OCI-LY7 (cell line): ENCODE measurements at regions not wholly inside any gene's neighbourhood (a gene's known extent, or its start where the extent isn't known, plus 50 kb on each side); places are given as distances from the start of the nearest gene placed in this dataset.

Source experiments
- BruUV-seq: library from RNA; stranded (reverse); fragments of 400-500 nt; replicated peaks from 2 replicates; lab custom pipeline; 2021; lab: Mats Ljungman, UMichigan
- CTCF ChIA-PET: fragments of 300-600 bp; sonication (Branson Sonifier 250); formaldehyde crosslinking; loops from one replicate; lab custom pipeline; 2022; ENCODE audit warnings: antibody characterized with exemption; ENCODE audit not compliant: unreplicated experiment; lab: Charles Lee
- POLR2A ChIA-PET: fragments of 300-600 bp; sonication (Branson Sonifier 250); formaldehyde crosslinking; loops from one replicate; lab custom pipeline; 2022; ENCODE audit warnings: antibody characterized with exemption; lab: Charles Lee
- DNase-seq: peaks from one replicate; pipeline ENCODE4 v3.0.0-alpha.2; 2015; ENCODE audit warnings: low spot score
- H2AFZ ChIP-seq: fragments of 200-600 bp; sonication (generic), shearing (Covaris generic); 2 replicates; pipeline ENCODE4 v1.6.1; 2014; ENCODE audit warnings: mild to moderate bottlenecking, antibody characterized with exemption, low read length, moderate library complexity
- H3K27ac ChIP-seq: fragments of 200-600 bp; sonication (generic); 2 replicates; pipeline ENCODE4 v1.5.1; 2014; ENCODE audit warnings: mixed run types, low read depth, mild to moderate bottlenecking, moderate library complexity, low read length, inconsistent platforms; ENCODE audit not compliant: poor library complexity, severe bottlenecking
- H3K36me3 ChIP-seq: fragments of 200-600 bp; sonication (generic); 2 replicates; pipeline ENCODE4 v1.6.1; 2014; ENCODE audit warnings: mild to moderate bottlenecking, antibody characterized with exemption, low read length, moderate library complexity, mixed read lengths; ENCODE audit not compliant: insufficient read depth
- H3K4me1 ChIP-seq: fragments of 200-600 bp; sonication (generic); 2 replicates; pipeline ENCODE4 v1.5.1; 2014; ENCODE audit warnings: mild to moderate bottlenecking, low read length; ENCODE audit not compliant: insufficient read depth, poor library complexity, severe bottlenecking
- H3K4me2 ChIP-seq: fragments of 200-600 bp; sonication (generic); 2 replicates; pipeline ENCODE4 v1.6.1; 2014; ENCODE audit warnings: mild to moderate bottlenecking, low read length
- H3K4me3 ChIP-seq: fragments of 200-600 bp; sonication (generic); 2 replicates; pipeline ENCODE4 v1.5.1; 2014; ENCODE audit warnings: mild to moderate bottlenecking, low read depth, low read length; ENCODE audit not compliant: poor library complexity, severe bottlenecking
- H3K79me2 ChIP-seq: fragments of 200-600 bp; sonication (generic); 2 replicates; pipeline ENCODE4 v1.6.1; 2016; ENCODE audit warnings: low read depth, mild to moderate bottlenecking, low read length, moderate library complexity, mixed read lengths; ENCODE audit not compliant: insufficient read depth
- H3K9me2 ChIP-seq: fragments of 200-600 bp; sonication (generic); 2 replicates; pipeline ENCODE4 v1.6.1; 2016; ENCODE audit warnings: mild to moderate bottlenecking, low read length, mixed read lengths; ENCODE audit not compliant: insufficient read depth
- H3K9me3 ChIP-seq: fragments of 200-600 bp; sonication (generic); 2 replicates; pipeline ENCODE4 v1.6.1; 2014; ENCODE audit warnings: mild to moderate bottlenecking, mixed run types, low read length, mixed read lengths
- H4K20me1 ChIP-seq: fragments of 200-600 bp; sonication (generic); 2 replicates; pipeline ENCODE4 v1.6.1; 2014; ENCODE audit warnings: mild to moderate bottlenecking, antibody characterized with exemption, low read length, moderate library complexity, mixed read lengths; ENCODE audit not compliant: insufficient read depth
- EZH2phosphoT487 ChIP-seq: fragments of 200-600 bp; sonication (generic); IDR thresholded peaks from 2 replicates; pipeline ENCODE4 v1.6.1; 2018; ENCODE audit warnings: low read depth, borderline replicate concordance, mild to moderate bottlenecking, mixed run types, antibody characterized with exemption, low read length, moderate library complexity, mixed read lengths
- intact Hi-C: fragments of 100-400 bp; cut with micrococcal nuclease; formaldehyde crosslinking; loops from one replicate; pipeline ENCODE4 v1.10.0; 2022; ENCODE audit not compliant: unreplicated experiment
- TF ChIP-seq, protein P1 (sequence below): fragments of 200-600 bp; sonication (generic); conservative IDR thresholded peaks from 2 replicates; pipeline ENCODE4 v1.5.1; 2014; ENCODE audit warnings: mild to moderate bottlenecking, antibody characterized with exemption, low read length, moderate library complexity, mixed read lengths

DNA sequence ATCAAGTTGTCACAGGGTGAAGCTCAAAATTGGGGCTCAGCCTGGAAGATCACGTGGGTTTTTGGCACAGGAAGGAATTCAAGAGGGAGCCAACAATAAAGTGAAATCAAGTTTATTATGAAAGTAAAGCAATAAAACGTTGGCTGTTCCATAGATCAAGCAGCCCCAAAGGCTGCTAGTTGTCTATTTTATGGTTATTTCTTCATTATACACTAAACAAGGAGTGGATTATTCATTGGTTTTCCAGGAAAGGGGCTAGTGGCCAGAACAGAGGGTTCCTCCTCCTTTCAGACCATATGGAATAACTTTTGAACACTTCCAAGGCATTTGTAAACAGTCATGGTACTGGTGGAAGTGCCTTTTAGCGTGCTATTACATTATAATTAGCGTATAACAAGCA is 723.5 kb upstream of the ADAMTS5 start:
- intact Hi-C loops = no loop called here
- POLR2A ChIA-PET = no interaction called here
- no peak overlapping the region for H3K27ac ChIP-seq
- no peak overlapping the region for H3K4me3 ChIP-seq
- H3K4me2 ChIP-seq = no peak overlapping the region
- no peaks in the 10 kb centered on the region for H3K79me2 ChIP-seq
- DNase-seq = no peak
- H3K9me2 ChIP-seq = no peaks in the 10 kb centered on the region
- H4K20me1 ChIP-seq = no peaks in the 10 kb centered on the region
- no peak for TF ChIP-seq EZH2phosphoT487
- TF ChIP-seq, protein P1, sequence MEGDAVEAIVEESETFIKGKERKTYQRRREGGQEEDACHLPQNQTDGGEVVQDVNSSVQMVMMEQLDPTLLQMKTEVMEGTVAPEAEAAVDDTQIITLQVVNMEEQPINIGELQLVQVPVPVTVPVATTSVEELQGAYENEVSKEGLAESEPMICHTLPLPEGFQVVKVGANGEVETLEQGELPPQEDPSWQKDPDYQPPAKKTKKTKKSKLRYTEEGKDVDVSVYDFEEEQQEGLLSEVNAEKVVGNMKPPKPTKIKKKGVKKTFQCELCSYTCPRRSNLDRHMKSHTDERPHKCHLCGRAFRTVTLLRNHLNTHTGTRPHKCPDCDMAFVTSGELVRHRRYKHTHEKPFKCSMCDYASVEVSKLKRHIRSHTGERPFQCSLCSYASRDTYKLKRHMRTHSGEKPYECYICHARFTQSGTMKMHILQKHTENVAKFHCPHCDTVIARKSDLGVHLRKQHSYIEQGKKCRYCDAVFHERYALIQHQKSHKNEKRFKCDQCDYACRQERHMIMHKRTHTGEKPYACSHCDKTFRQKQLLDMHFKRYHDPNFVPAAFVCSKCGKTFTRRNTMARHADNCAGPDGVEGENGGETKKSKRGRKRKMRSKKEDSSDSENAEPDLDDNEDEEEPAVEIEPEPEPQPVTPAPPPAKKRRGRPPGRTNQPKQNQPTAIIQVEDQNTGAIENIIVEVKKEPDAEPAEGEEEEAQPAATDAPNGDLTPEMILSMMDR = no peak
- no peak overlapping the region for H2AFZ ChIP-seq
- peaks cover 18% of the 10 kb centered on the region; the same call in 1 of the 2 replicates for H3K9me3 ChIP-seq
- BruUV-seq = no TSS peak
- no peaks in the 10 kb centered on the region for H3K4me1 ChIP-seq
- H3K36me3 ChIP-seq = no peaks in the 10 kb centered on the region
- CTCF ChIA-PET = no interaction called here

DNA sequence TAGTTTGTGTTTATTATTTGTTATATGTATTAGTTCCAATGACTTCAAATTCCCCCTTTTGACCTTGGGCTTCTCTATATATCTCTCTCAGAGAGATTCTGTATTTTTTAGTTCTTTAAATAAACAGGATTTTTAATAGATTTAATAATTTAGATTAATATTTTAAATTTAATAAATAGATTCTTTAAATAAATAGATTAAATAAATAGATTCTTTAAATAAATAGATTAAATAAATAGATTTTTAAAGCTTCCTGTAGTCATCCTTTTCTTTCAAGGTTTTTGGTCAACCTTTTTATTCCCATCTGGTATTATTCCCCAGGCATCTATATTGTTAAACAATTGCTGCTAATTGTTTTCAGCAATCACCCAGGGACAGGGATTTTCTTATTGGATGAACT is 721.9 kb upstream of the ADAMTS5 start:
- Histone ChIP-seq H3K36me3 (no peaks in the 10 kb centered on the region), H3K4me1 (no peaks in the 10 kb centered on the region), H3K9me3 (peaks cover 18% of the 10 kb centered on the region; the same call in 1 of the 2 replicates), H2AFZ (no peak overlapping the region), H3K27ac (no peak overlapping the region), H3K79me2 (no peaks in the 10 kb centered on the region), H3K4me2 (no peak overlapping the region), H3K9me2 (no peaks in the 10 kb centered on the region), H3K4me3 (no peak overlapping the region), H4K20me1 (no peaks in the 10 kb centered on the region)
- POLR2A ChIA-PET = interaction anchor here (0.5 to 0.9 kb wide), 3 partner anchors 12 to 364 kb away, joined by 3 read pairs; no protein-coding TSS in a partner anchor
- CTCF ChIA-PET = no interaction called here
- TF ChIP-seq, protein P1 = no peak
- TF ChIP-seq EZH2phosphoT487 = no peak
- no peak for DNase-seq
- intact Hi-C loops = no loop called here
- no TSS peak for BruUV-seq

DNA sequence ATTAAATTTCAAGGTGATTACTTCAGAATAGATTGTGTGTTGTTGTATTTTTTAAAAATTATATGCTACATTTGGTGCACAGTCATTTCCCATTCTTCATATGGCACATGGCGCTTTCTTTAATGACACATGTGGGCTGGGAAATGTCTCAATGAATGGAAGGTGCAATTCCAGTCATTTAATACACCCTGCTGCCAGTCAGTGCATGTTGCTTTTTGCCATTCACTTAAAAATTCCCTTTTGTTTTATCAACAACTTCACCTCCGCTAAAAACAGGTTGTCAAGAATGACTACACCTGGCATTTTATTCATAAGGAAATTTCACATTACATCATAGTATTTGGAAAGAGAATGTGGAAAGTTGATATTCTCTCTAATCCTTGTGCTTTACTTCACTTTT is 716.4 kb upstream of the ADAMTS5 start:
- Histone ChIP-seq H3K4me1 (no peaks in the 10 kb centered on the region), H2AFZ (no peak overlapping the region), H3K4me3 (no peak overlapping the region), H4K20me1 (no peaks in the 10 kb centered on the region), H3K9me3 (peaks cover 19% of the 10 kb centered on the region; the same call in 1 of the 2 replicates), H3K4me2 (no peak overlapping the region), H3K9me2 (no peaks in the 10 kb centered on the region), H3K79me2 (no peaks in the 10 kb centered on the region), H3K27ac (no peak overlapping the region), H3K36me3 (no peaks in the 10 kb centered on the region)
- CTCF ChIA-PET = no interaction called here
- POLR2A ChIA-PET = no interaction called here
- BruUV-seq = no TSS peak
- TF ChIP-seq, protein P1 = no peak
- TF ChIP-seq EZH2phosphoT487 = no peak
- intact Hi-C loops = no loop called here
- DNase-seq = no peak
